GM12892 (cell line): ENCODE measurements at regions not wholly inside any gene's neighbourhood (a gene's known extent, or its start where the extent isn't known, plus 50 kb on each side); places are given as distances from the start of the nearest gene placed in this dataset.

Experiments used
- POLR2A ChIP-seq: IDR thresholded peaks from 2 replicates; pipeline ENCODE4 v1.6.1; 2011; ENCODE audit warnings: low read depth, low read length, control low read depth
- POLR2AphosphoS5 ChIP-seq: IDR thresholded peaks from 2 replicates; pipeline ENCODE4 v1.6.1; 2011; ENCODE audit warnings: low read depth, low read length, control low read depth

DNA sequence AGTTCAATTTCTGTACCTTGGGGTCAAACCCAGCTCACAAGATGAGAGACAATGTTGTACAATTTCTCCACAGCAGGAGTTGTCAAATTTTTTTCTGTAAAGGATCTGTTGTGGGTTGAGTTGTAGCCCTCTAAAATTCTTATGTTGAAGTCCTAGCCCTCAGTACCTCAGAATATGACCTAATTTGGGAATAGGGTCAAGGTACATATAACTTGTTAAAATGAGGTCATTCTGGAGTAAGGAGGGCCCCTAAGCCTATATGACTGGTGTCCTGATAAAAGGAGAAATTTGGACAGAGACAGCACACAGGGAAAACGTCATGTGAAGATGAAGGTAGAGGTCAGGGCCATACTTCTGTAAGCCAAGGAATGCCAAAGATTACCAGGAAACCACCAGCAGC, 264.9 kb downstream of the TTC8 start:
- TF ChIP-seq POLR2AphosphoS5 (no peak), POLR2A (no peak)
